ENCODE measurements at regions not wholly inside any gene's neighbourhood (a gene's known extent, or its start where the extent isn't known, plus 50 kb on each side); places are given as distances from the start of the nearest gene placed in this dataset.

DNA sequence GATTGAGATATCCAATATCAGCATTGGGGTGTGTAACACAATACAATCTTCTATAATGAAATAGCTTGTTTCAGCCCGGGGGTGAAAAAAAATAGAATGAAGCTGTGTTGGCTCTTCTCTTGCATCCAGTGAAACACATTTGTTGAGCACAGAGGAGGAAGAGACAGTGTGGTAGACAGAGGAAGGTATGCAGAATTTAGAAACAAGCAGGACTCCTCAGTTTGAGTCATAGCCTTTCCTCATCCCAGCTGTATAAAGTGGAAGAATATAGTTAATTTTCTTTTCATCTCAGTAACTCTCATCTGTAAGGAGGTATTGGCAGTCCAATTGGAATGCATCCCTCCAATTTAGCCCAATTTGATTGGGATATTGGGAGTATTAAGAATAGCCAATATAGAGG, 302.2 kb upstream of the VLDLR start:
- DNase-seq = no peak

DNA sequence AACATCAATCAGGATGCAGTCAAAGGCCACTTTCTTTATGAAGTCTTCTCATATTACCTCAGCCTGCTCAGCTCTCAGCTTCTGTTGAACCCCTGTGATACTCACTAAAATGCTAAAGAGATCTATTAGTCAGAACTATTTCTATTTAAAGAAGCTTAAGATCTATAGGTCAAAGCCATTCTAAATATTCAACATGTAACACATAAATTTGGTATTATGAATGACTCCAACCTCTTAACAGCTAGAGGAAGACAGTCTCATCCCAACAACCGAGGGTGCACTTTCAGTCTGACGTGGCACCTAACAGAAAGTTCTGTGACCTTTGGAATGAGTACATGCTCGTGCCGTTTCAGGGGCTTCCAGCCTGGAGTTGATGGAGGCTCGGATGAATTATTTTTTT, 301.5 kb upstream of the VLDLR start:
- no peak for DNase-seq

DNA sequence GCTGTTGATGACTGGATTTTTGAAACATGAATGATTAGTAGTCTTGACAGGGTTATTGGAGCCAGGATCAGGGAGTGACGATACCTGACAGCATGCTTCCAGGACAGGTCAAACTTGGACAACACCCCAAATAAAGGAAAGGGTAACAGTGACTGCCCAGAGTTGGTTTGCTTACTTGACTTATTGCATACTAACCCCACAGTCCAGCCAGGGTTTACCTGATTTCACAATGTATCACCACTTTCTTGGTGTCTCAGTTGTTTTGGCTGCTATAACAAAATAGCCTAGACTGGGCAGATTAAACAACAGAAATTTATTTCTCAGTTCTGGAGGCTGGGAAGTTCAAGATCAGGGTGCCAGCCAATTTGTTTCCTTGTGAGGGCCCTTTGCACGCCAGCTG, 301.0 kb upstream of the VLDLR start:
- no peak for DNase-seq

DNA sequence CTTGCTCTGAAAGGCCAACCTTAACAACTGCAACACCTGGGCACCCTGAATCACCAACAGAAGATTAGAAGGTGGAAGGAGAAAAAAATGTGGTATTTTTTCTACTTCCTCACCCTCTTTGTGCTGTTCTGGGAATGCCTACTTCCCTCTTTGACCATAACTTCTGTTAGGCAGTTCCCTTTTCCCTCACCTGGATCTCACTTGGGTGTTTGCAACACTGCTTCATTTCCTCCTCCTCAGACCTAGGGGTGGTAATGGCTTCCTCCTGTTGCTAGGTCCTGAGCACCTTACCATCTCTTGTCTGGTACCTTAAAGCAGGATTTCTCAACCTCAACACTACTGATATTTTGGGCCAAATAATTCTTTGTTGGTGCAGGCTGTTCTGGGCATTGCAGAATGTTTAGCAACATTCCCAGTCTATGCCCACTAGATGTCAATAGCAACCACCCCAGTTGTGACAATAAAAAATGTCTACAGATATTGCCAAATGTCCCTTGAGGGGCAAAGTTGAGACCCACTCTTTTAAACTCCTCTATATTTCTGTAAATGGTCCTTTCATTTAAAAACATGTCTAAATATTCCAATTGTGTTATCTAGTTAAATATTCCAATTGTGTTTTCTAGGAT, 300.0 kb upstream of the VLDLR start:
- DNase-seq = no peak

DNA sequence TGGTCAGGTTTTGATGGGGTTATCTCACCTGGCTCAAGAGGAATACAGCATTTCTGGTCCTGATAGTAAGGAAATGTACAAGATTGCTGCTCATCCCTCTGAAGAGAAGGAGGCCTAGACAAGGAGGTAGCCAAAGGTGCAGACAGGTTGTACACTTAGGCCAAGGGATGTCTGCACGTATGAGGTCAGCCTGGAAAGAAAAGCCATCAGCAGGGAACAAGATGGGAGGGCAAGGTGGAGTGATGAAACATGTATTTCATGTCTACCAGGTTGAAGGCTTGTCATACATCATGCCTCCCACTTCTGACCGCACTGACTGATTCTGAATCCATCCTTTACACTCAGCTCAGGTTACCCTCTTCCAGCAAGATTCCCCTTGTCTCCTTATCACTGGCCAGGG, 296.8 kb upstream of the VLDLR start:
- DNase-seq = no peak

DNA sequence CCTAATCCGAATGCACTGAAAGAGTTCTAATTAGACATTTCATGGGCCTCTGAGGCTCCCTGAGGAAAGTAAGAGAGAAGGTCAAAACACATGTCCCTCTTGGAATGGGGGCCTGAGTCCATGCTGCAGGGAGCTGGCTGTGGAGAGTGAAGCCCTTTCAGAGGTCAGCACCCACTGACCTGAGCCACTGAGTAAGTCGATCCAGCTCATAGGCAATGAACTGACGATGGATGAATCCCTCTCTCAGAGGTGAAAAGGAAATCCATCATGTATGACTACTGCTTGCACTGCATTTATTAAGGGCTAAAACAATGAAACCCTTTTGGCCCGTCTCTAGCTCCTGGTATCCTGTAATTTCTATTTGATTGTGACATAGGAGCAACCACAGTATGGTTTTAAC, 288.9 kb upstream of the VLDLR start:
- DNase-seq = no peak

DNA sequence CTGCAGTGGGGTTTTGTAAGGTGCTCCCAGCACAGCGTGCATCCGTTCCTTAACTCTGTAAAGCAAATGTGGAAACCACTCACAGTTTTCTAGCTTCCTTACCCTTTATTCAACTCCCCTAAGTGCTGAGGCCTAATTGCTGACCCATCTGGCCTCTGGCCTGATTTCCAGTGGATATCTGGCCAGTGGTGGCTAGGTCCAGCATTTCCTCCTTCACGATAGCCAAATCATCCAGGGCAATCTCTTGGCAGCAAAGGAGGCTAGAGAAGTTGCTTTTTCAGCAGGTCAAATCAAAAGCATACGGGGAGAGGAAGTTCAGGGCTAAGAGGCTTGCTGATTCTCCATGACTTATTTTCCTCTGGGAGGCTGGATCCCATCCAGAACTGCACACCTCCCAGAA, 286.3 kb upstream of the VLDLR start:
- no peak for DNase-seq

DNA sequence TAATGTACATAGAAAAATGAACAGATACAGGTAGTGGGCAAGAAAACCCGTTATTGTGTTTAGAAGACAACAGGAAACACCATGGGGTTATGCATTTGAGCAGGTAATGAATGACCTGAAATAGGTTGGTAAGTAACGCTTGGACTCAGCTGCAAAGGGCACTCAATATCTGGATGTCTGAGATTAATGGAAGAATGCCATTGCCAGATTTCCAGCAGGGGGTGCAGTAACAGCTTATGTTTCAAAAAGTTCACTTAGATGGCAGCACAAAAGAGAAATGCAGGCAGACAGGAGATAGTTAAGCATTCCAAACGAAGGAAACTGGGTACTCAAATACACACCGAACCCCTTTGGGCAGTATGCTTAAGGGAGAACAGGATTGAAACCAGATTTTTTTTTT, 285.5 kb upstream of the VLDLR start:
- peak; percentile 14 to 18 for DNase-seq

DNA sequence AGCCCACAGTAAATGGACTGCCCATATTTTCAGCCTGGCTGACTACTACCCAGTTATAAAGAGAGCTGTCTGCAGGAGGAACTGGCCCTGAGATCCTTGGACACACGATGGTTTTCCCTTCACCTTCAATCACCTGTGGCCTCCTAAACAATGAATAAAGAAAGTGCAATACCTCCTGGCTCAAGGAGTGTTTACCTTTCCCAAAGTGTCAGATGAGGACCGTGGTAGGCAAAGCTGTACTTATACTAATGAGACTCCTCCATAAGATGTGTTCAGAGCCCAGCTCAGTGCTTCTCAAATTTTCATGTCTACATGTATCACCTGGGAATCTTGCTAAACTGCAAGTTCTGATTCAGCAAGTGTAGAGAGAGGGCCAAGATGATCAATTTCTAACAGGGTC, 284.5 kb upstream of the VLDLR start:
- peak in 1 of 2 experiments; percentile 45 for DNase-seq

DNA sequence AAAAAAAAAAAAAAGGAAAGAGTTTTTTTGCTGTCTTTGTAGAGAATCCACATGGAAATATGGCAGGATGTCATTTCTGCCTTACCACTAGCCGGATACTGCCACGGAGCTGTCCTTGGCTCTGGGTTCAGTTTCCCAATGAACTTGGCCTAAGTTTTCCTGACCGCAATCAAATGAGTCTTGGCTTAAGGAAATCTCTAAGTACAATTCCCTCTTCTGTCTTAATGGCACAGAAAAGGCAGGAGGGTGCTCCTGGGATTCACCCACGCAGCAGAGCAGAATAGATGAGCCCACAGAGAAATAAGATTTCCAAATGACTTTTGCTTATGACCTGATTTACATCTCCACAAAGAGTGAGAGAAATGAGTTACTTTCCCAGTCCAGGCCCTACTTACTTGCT, 284.0 kb upstream of the VLDLR start:
- DNase-seq = no peak

DNA sequence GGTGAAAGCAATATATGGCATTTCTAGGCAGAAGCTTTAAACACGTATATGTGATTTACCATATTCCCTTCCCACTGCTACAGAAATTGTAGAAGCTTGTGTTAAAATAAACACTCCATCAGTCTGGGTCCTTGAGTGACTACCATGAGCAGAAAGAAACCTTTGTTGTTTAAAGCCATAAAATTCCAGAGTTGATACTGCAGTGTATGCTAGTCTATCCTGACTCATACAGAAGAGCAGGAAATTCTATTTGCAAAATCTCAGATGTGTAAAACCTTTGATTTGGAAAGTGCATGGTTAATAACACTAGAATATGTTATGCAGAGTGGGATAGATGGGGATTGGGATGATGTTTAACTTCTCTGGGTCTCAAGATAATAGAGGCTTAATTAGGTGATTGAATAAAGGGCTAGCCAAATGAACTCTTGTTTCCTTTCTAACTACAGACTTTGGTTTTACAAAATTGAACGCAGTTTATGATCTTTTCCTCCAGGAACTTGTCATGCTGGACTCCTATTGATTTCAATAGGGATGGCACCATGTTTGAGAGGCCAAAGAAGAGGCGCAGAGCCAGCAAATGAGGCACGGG, 282.7 kb upstream of the VLDLR start:
- no peak for DNase-seq

DNA sequence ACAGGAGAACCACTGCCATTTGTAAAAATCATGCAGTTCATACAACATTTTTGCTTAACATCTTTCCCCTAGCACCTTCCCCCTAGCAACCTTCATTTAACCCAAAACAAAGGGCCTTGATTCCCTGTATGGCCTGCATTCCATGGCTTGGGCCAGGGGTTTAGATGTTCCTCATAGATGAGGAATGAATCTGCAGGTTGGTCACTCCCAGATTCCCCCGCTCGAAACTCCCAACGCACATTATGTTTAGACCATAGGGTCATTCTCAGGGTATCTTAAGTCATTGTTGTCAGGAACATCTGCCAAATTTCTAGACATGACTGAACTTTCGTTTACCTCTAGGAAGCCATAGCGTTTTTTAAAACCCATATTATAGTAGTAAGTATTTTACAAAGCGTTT, 282.2 kb upstream of the VLDLR start:
- DNase-seq = no peak

DNA sequence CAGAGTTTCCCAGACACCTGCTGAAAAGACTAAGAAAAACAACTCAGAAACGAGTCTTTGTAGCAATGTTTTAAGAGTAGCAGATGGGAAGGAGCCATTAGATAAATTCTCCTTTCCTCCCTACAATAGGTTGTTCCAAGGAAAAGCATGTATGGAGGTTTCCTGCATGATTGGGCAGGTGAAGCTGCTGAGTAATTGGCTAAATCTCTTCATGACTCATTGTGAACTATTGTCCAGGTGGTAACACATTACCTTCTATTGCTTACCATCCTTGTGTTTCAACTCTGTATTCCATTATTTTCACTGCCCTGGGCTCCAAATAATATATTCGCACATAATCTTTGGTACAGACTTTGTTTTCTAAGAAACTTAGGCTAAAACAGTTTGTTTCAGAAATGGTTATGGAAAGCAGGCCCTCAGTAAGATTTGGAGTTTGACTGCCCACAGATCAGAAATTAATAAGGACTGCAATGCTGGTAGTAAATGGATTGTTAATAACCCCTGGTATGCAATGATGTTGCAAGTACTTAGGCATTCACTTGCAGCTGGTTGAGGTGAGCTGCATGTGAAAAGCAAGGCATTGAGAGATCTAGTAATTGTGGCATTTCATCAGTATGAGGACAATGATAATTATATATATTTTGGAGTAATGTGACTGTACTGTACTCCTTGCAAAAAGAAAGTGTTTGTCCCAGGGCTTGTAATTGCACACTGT, 281.4 kb upstream of the VLDLR start:
- DNase-seq = no peak

DNA sequence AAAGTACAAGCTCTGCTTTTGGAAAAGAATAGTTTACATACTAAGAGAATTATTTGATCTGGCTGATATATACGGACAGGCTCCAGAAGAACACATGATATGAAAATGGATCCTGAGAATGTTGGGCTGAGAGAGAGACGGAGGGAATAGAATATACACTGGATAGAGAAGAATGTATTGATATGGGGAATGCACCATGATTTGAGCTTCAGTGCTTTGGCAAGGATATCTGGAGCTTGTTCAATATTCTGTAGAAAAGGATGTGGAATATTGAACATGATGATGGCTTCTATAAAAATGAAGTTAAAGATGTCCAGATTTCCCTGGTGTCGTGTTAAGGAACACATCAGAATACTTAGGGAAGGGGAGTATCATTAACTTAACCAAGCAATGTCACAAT, 280.5 kb upstream of the VLDLR start:
- DNase-seq = no peak

DNA sequence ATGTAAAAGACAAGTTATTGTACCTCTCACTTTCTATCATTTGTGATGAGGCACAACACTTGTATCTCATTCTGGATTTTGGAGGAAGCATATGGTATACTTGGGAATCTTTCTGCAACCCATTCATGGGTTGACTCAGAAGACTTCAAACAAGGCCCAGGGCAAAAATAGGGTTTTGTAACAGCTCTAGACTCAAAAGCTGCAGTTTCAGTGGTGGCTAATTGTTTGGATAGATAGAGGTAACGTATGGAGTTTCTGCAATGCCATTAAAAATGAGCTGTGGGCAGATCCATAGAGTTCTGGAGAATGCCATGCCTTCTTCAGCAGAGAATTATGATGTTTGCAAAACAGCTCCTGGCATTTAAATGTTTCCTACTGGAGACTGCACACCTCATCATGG, 279.6 kb upstream of the VLDLR start:
- no peak for DNase-seq

DNA sequence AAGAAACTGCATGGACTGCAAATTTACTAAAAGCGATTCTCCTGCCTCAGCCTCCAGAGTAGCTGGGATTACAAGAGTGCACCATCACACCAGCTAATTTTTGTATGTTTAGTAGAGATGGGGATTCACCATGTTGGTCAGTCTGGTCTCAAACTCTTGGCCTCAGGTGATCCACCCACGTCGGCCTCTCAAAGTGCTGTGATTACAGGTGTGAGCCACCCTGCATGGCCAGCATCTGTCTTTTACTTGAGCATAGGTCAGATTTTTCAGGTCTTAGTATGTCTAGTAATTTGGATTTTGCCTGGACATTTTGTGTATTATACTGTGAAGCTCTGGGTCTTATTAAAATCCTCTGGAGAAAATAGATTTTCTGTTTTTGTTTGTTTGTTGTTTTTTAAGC, 277.8 kb upstream of the VLDLR start:
- DNase-seq = no peak

DNA sequence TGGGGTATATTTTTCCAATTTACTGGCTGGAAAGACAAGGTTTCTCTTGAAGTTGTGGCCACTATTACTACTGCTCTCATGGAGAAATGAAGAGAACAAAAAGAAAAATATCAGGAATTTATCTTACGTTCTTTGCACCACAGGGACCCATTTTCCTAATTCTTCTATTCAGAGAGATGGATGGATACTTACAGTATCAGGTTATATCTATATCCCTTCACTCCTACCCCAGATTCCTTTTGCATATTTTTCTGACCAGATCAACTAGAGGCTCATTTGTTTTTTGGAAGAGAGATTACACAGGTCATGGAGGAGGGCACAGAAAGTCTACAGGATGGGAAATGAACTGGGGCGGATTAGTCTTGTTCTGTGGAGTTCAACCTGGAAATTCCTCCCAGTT, 277.2 kb upstream of the VLDLR start:
- no peak for DNase-seq

DNA sequence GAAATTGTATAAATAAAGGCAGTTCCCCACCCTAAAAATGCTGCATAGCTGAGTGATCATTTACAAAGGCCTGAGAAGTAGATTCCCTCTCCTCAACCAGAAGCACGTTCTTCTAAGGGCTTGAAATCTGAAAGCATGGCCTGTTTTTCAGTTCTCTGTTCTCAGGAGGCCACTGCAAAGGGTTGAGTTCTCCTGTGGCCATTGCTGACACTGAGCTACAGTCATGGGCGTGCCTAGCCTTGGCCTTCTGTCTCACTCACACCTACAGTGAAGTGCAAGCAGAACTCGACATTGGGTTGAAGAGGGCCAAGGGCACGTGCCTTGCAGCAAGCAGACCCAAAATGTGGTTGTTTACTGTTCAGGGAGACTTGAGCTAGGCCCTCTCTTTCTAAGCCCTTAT, 276.6 kb upstream of the VLDLR start:
- no peak for DNase-seq

DNA sequence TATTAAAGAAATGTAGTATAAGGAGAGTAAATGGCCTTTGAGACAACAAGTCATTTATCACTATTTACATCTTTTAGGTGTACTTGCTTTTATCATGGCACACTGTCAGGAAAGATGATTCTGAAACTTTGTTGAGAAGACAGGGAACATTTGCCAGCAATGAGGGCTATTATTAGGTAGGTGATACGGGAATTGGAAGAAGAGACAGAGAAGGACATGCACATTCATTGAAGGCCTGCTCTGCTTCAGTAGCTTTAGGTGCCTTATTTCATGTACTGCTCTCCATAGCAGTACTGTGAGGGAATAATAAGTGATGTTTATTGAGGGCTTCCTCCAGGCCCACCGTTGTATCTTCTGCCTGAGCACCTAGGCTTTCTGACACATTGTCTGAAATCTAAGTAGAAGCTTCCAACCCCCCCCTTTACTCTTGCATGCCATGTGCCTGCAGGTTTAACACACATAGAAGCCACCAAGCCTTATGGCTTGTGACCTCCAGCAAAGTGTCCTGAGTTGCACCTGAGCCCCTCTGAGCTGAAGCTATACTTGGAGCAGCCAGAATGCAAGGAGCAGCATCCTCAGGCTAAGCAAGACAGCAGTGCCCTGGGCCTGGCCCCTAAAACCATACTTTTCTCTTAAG, 275.2 kb upstream of the VLDLR start:
- no peak for DNase-seq

DNA sequence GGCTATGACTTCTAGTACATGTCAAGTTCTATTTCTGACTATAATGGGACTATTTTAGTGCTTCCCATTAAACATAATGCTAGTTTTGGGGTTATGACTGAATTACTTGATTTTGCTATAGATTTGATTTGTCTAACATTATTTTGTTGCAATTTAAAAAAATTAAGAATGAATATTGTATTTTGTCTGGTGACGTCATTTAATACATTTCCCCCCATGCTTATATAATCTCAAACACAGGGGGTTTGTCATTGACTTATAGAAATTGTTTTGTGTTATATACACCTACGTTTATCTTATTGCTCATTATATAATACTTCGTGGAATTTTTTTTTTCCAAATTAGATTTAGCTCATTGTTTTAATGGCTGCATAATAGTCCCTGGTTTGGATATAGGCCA, 270.3 kb upstream of the VLDLR start:
- no peak for DNase-seq

DNA sequence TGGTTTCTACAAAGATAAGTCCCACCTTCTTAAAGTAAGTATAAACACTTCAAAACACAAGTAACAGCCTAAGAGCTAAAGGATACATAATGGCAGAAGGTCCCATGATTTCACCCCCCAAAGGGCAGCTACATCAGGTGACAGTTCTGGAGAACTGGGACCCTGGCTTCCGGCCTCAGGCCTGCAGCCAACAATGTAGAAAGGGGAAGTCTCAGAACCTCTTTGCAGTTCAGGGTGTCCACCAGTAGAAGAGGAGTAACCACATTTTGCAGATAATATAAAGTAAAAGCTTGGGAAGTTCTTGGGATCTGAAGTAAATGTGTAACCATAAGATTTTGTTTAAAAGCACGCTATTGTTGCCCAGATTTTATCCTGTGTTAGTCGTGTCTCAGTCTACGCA, 267.4 kb upstream of the VLDLR start:
- DNase-seq = no peak

DNA sequence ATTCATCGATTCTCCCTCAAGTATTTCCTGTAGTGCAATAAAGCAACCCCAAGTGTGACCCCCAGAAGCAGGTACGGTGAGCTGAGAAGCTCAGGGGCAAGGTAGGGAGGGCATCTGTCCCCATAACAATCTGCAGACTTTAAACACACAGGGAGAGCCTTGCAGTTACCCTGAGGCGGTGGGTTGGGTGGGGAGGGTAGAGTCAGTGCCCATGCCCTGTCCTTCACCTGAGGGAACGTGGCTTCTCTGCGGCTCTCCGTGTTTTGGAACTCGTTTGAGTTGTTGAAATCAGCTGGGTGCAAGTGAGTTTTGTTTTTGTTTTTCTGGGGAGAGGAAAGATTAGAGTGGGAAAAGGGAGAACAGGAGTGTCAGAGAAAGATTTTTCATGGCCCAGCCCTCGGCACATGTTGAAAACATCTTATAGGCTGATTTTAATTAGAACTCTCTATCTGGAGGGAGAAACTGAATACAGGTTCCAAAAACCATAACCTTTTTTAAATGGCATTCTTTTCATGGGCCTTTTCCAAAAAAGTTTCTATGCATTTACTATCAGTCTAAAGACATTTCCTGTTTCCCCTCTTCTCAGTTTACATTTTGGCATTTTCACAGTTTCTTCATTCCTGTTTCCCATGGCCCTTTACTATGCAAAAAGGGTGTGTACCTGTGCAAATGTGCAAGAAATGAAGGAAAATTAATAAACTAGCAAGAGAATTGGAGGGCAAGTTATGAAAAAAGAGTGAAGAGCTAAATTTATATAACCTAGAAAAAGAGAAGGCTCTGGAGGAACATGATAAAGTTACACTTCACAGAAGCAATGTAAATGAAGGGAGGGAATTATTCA, 266.5 kb upstream of the VLDLR start:
- no peak for DNase-seq

DNA sequence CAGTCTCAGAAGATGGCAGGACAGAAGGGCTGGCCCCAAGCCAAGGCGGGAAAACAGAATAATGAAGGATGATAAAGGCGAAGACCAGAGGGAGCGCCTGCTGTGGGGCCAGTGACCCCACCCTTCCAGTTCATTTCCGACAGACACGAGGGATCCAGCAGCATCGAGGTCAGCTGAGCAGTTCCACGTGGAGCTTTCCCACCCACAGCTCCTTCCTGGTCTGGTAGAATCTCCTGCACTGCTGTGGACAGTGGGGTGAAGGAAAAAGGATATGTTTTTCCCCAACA, 265.9 kb upstream of the VLDLR start:
- DNase-seq = no peak
